Stomach (tissue), 8 donors: ENCODE measurements at regions not wholly inside any gene's neighbourhood (a gene's known extent, or its start where the extent isn't known, plus 50 kb on each side); places are given as distances from the start of the nearest gene placed in this dataset.

Source experiments
- DNase-seq, 2 donors: peaks; one replicate each; pipeline versions ENCODE4 v3.0.0 to v3.0.0-alpha.2; 2013 to 2019
- H3K27ac ChIP-seq, 5 donors: fragments of 200-600 bp in 4 of 5; sonication (generic) in 4 of 5; one replicate each; pipeline ENCODE4 v1.5.1; 2013 to 2019; ENCODE audit warnings: mild to moderate bottlenecking in 1 of 5, moderate library complexity in 1 of 5
- H3K27me3 ChIP-seq, 3 donors: fragments of 200-600 bp; sonication (generic); one replicate each; pipeline ENCODE4 v1.5.1; 2017 to 2019; ENCODE audit warnings: mixed run types in 1 of 3
- H3K36me3 ChIP-seq, 4 donors: fragments of 200-600 bp; sonication (generic); 1 replicate in 3 of 4; 2 replicates in 1 of 4; pipeline ENCODE4 v1.5.1; 2016 to 2019
- H3K4me1 ChIP-seq, 4 donors: fragments of 200-600 bp; sonication (generic); one replicate each; pipeline ENCODE4 v1.5.1; 2016 to 2019
- H3K4me3 ChIP-seq, 4 donors: fragments of 200-600 bp; sonication (generic) in 3 of 4; one replicate each; pipeline ENCODE4 v1.5.1; 2016 to 2019; ENCODE audit warnings: mild to moderate bottlenecking in 1 of 4
- H3K9me3 ChIP-seq, 4 donors: fragments of 200-600 bp; sonication (generic); one replicate each; pipeline ENCODE4 v1.5.1; 2016 to 2019
- CTCF ChIP-seq, 7 experiments: fragments of 450-650 bp in 4 of 7; fragments of 200-600 bp in 3 of 7; sonication (generic) in 3 of 7; IDR thresholded peaks; one replicate each; pipeline ENCODE4 v1.5.1; 2016 to 2019; ENCODE audit warnings: antibody characterized with exemption in 7 of 7, control low read depth in 2 of 7, mild to moderate bottlenecking in 1 of 7
- EP300 ChIP-seq: sonication (generic); formaldehyde crosslinking; IDR thresholded peaks from one replicate; pipeline ENCODE4 v1.6.1; 2017; ENCODE audit warnings: antibody characterized with exemption
- POLR2A ChIP-seq, 4 donors: fragments of 450-650 bp; IDR thresholded peaks; one replicate each; pipeline ENCODE4 v1.6.1; 2016; ENCODE audit warnings: antibody characterized with exemption in 4 of 4, control low read depth in 2 of 4, mild to moderate bottlenecking in 1 of 4, moderate library complexity in 1 of 4
- POLR2AphosphoS5 ChIP-seq, 3 donors: sonication (generic); formaldehyde crosslinking; IDR thresholded peaks; one replicate each; pipeline ENCODE4 v1.6.1; 2016; ENCODE audit warnings: antibody characterized with exemption in 3 of 3
- WGBS, 5 donors: extraction: QIAGEN DNeasy Blood & Tissue Kit in 3 of 5; methylation state at CpG; one replicate each; pipeline versions ENCODE4 v1.1.5 to v1.1.7; 2013 to 2018; 5-methylcytosine and 5-hydroxymethylcytosine counted together
- intact Hi-C: fragments of 100-400 bp; cut with DNase I; formaldehyde crosslinking; loops from one replicate; pipeline ENCODE4 v1.15.1; 2023; ENCODE audit warnings: low total_unique reads
- donor health status: healthy with polysubstance abuse.
- donor health status: Bipolar disorder and iron deficiency.
- donor health status: healthy.

DNA sequence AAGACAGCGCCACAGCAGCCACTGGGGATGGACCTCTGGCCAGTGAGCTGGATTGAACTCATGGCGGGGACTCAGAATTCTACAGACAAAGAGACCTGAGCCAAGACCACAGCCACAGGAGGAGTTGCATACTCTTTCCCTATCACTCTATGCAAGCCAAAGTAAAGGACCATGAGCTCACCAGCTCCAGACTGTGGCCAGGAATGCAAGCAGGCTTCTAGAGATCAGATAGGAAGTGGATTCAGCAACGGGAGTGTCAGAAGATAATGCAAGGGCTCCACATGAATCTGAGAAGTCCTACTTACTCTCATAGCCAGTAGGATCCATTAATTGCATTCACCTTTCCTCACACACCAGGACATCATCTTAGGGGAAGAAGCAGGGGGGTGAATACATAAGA is 415.4 kb upstream of the POU3F3 start:
- no peak for DNase-seq
- WGBS, 5 donors, result 29 to 78% (median 72%) methylated on average over 1 to 3 of the region's 3 CpGs
- TF ChIP-seq POLR2A (IDR thresholded peaks at IDR 0.05) (no peak), POLR2AphosphoS5 (IDR thresholded peaks at IDR 0.05) (no peak), CTCF (IDR thresholded peaks at IDR 0.05) (no peak), EP300 (no peak)
- no peak overlapping the region for H3K4me3 ChIP-seq
- H3K9me3 ChIP-seq, result no peaks in the 10 kb centered on the region
- no peaks in the 10 kb centered on the region for H3K4me1 ChIP-seq
- no peaks in the 10 kb centered on the region for H3K36me3 ChIP-seq
- no peaks in the 10 kb centered on the region for H3K27me3 ChIP-seq
- H3K27ac ChIP-seq, result no peak overlapping the region
- intact Hi-C loops, result no loop called here

DNA sequence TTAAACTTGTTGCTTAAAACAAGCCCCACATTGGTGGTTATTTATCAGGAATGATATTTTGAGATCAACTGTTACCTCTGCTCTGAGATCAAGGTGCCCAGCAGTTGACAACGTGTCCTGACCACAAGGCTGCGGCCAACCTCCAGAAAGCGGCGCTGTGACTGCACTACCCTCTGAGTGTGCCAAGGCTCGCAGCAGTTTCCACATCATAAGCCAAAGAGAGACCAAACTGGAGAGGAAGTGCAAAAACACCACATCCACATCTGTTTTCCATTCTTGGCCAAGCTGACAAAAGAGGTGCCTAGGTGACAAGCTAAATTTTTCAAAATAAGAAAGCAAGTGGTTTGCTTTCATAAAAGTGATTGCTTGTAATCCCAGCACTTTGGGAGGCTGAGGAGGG is 410.8 kb upstream of the POU3F3 start:
- no peaks in the 10 kb centered on the region for H3K9me3 ChIP-seq
- no peak overlapping the region for H3K4me3 ChIP-seq
- no peaks in the 10 kb centered on the region for H3K36me3 ChIP-seq
- no peaks in the 10 kb centered on the region for H3K4me1 ChIP-seq
- no peak for DNase-seq
- 76 to 88% (median 83%) methylated on average over 5 of the region's 5 CpGs for WGBS, 5 donors
- no peaks in the 10 kb centered on the region for H3K27me3 ChIP-seq
- TF ChIP-seq POLR2A (IDR thresholded peaks at IDR 0.05), result no peak
- no peak for TF ChIP-seq EP300
- TF ChIP-seq CTCF (IDR thresholded peaks at IDR 0.05), result no peak
- no peak for TF ChIP-seq POLR2AphosphoS5 (IDR thresholded peaks at IDR 0.05)
- no peak overlapping the region for H3K27ac ChIP-seq
- intact Hi-C loops, result no loop called here

GRCh38 chr2:104444392-104444791 is 409.5 kb upstream of the POU3F3 start:
- no peaks in the 10 kb centered on the region for H3K27me3 ChIP-seq
- no peaks in the 10 kb centered on the region for H3K9me3 ChIP-seq
- WGBS, 5 donors, result 67 to 77% (median 74%) methylated on average over 4 of the region's 4 CpGs
- H3K27ac ChIP-seq, result no peak overlapping the region
- H3K4me3 ChIP-seq, result no peak overlapping the region
- TF ChIP-seq CTCF (IDR thresholded peaks at IDR 0.05), result no peak
- TF ChIP-seq POLR2AphosphoS5 (IDR thresholded peaks at IDR 0.05), result no peak
- TF ChIP-seq POLR2A (IDR thresholded peaks at IDR 0.05), result no peak
- no peak for TF ChIP-seq EP300
- H3K36me3 ChIP-seq, result no peaks in the 10 kb centered on the region
- intact Hi-C loops, result no loop called here
- DNase-seq, result no peak
- no peaks in the 10 kb centered on the region for H3K4me1 ChIP-seq

GRCh38 chr2:104444889-104445288 is 409.0 kb upstream of the POU3F3 start:
- Histone ChIP-seq H3K9me3 (no peaks in the 10 kb centered on the region), H3K4me3 (no peak overlapping the region), H3K27ac (no peak overlapping the region), H3K4me1 (no peaks in the 10 kb centered on the region), H3K27me3 (no peaks in the 10 kb centered on the region), H3K36me3 (no peaks in the 10 kb centered on the region)
- 80 to 85% (median 82%) methylated on average over 3 of the region's 3 CpGs for WGBS, 5 donors
- TF ChIP-seq EP300, result no peak
- no peak for TF ChIP-seq POLR2AphosphoS5 (IDR thresholded peaks at IDR 0.05)
- no peak for TF ChIP-seq CTCF (IDR thresholded peaks at IDR 0.05)
- no peak for TF ChIP-seq POLR2A (IDR thresholded peaks at IDR 0.05)
- no peak for DNase-seq
- intact Hi-C loops, result no loop called here
